Lower leg skin (tissue), 3 donors: ENCODE measurements at regions not wholly inside any gene's neighbourhood (a gene's known extent, or its start where the extent isn't known, plus 50 kb on each side); places are given as distances from the start of the nearest gene placed in this dataset.

Source experiments
- POLR2A ChIP-seq, 2 donors: fragments of 450-650 bp; IDR thresholded peaks; one replicate each; pipeline ENCODE4 v1.6.1; 2016 to 2017; ENCODE audit warnings: antibody characterized with exemption in 2 of 2, mild to moderate bottlenecking in 1 of 2, moderate library complexity in 1 of 2
- TF ChIP-seq, protein P1 (sequence below), 3 donors: fragments of 450-650 bp; IDR thresholded peaks; one replicate each; pipeline ENCODE4 v1.5.1; 2016; ENCODE audit warnings: antibody characterized with exemption in 3 of 3, mild to moderate bottlenecking in 3 of 3, moderate library complexity in 2 of 3

DNA sequence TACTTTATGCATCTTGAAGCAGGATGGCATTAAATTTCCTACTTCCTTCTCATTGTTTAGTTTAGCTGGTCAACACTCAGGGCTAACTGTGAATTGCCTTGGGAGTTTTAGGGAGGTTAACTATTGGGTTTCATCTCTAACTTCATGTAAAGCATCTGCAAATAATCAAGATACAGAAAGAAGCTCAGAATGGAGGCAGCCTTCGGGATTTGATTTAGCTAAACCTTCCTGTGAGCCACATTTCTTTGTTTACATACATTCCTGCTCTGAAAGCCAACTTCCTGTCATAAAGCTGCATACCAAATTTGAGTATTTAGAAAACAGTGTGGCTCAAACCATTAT, 131.7 kb upstream of the PCDH18 start:
- TF ChIP-seq, protein P1, sequence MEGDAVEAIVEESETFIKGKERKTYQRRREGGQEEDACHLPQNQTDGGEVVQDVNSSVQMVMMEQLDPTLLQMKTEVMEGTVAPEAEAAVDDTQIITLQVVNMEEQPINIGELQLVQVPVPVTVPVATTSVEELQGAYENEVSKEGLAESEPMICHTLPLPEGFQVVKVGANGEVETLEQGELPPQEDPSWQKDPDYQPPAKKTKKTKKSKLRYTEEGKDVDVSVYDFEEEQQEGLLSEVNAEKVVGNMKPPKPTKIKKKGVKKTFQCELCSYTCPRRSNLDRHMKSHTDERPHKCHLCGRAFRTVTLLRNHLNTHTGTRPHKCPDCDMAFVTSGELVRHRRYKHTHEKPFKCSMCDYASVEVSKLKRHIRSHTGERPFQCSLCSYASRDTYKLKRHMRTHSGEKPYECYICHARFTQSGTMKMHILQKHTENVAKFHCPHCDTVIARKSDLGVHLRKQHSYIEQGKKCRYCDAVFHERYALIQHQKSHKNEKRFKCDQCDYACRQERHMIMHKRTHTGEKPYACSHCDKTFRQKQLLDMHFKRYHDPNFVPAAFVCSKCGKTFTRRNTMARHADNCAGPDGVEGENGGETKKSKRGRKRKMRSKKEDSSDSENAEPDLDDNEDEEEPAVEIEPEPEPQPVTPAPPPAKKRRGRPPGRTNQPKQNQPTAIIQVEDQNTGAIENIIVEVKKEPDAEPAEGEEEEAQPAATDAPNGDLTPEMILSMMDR (IDR thresholded peaks at IDR 0.05) = no peak
- TF ChIP-seq POLR2A (IDR thresholded peaks at IDR 0.05) = no peak
